ENCODE measurements at regions not wholly inside any gene's neighbourhood (a gene's known extent, or its start where the extent isn't known, plus 50 kb on each side); places are given as distances from the start of the nearest gene placed in this dataset.

DNA sequence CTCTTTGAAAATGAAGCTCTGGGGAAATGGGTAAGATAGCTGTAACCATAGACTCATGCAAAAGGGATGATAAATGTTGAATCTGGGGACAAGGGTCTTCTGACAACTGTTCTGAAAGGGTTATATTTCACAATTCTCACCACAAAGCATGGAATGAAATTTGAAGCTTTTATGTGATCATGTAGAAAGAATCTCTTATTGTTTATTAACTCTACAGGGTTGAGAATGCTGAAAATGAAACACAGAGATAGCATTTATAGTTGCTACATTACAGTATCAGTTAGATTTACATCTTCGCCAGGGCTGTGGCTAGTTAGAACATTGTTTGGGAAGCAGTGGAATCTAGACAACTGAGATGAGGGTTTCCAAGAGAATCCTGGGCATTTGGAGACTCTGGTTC lies 97.4 kb upstream of the LHCGR start:
- no peak for DNase-seq (ENCODE audit: low spot score)

DNA sequence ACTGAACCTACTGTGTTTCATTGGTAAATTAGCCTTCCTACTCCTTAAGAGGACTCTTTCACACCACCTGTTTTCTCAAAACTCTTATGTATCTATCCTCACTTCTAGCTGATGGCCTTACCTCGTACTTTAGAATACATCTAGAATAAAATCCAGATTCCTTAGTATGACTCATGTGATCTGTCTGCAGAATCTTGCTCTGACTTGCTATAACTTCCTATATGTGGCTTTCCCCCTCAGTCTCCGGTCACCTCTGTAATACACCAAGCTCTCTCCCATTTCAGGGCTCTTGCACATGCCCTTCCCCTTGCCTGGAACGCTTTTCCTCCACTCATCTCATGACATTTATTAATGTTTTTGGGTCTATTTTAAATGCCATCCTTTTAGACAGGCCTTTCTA lies 95.6 kb upstream of the LHCGR start:
- DNase-seq (ENCODE audit: low spot score) = no peak

DNA sequence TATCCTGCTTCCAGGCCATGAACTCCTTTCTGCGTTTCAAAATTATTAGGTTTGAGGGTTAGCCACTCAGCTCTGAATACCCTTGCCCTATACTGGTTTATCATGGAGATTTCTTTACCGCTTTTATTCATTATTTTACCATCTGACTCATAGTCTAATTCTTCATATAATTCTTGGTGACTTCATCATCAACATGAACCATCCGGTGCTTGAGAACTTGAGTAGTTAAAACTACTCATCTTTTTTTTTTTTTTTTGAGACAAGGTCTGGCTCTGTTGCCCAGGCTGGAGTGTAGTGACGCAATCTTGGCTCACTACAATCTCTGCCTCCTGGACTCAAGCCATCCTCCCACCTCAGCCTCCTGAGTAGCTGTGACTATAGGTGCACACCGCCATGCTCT lies 94.2 kb upstream of the LHCGR start:
- DNase-seq (ENCODE audit: low spot score) = peak; percentile 40

DNA sequence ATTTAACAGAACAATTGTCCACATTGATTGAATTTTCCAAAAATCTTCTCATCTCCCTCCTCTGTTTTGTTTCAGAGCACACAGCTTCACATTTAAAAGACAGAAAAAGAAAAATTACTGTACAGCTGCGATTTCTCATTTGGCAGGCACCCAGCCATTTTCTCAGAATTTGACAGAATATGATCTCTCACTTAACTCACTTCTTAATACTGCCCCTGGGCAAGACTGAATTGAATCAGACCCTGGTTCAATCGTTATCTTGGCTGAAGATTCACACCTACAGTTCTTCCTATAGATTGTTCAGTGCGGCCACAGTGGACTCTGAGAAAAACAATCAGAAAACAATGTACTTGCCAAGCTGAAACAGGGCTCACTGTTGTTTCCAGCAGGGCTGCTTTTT lies 90.2 kb upstream of the LHCGR start:
- DNase-seq (ENCODE audit: low spot score) = no peak

GRCh38 chr2:48844417-48845155 lies 89.1 kb upstream of the LHCGR start:
- no peak for DNase-seq (ENCODE audit: low spot score)

- DNase-seq (ENCODE audit: low spot score) = no peak
These were observed 85.6 kb upstream of the LHCGR start for GRCh38 chr2:48841126-48841525.

DNA sequence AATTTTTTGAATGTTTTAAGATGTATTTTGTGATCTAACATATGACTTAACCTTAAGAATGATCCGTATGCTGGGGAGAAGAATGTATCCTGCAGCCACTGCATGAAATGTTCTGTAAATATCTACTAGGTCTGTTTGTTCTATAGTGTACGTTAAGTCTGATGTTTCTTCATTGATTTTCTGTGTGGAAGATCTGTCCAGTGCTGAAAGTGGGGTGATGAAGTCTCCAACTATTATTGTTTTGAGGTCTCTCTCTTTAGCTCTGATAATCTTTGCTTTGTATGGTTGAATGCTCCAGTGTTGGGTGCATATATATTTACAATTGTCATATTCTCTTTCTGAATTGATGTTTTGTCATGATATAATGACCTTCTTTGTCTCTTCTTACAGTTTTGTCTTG lies 82.5 kb upstream of the LHCGR start:
- no peak for DNase-seq (ENCODE audit: low spot score)

GRCh38 chr2:48829569-48829968 lies 74.0 kb upstream of the LHCGR start:
- DNase-seq (ENCODE audit: low spot score) = no peak

- DNase-seq (ENCODE audit: low spot score) = no peak
These were observed 73.5 kb upstream of the LHCGR start for GRCh38 chr2:48829036-48829435.

GRCh38 chr2:48826986-48827385 lies 71.5 kb upstream of the LHCGR start:
- no peak for DNase-seq (ENCODE audit: low spot score)

DNA sequence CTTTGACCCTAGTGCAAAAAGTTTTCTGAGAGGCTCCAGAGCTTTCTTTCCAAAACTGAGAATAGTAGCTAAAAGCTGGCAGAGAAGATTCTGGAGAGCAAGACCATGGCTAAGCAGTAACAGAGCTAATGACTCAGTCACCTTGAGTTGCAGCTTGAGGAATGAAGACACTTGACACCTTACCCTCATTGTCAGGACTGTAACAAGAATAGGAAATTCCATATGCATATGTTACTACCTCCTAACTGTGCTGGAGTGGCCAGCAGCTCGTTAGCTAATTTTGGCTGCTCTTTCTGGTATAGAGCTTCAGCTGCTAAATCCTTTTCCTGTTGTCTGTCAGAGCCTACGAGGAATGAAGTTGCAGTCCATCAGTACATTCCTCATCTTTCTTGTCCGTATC lies 68.6 kb upstream of the LHCGR start:
- DNase-seq (ENCODE audit: low spot score) = no peak

GRCh38 chr2:48819206-48819735 lies 63.7 kb upstream of the LHCGR start:
- DNase-seq (ENCODE audit: low spot score) = no peak

DNA sequence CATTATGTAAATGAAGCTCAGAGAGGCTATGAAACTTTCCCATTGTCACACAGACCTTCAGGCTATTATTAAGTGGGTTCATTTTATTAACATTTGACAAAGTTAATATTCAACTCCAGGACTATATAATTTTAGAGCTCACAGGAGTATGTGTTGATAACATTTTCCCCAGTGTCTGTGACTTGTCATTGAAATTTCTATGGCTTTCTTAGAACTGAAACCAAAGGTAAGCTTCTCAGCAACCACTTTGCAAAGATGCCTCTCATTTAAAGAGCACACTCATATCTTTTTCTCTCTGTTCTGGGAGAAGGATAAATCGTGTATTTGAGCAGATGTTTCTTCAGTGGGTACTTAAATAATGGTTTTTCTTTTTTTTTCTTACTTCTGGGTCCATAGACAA lies 61.8 kb upstream of the LHCGR start:
- DNase-seq (ENCODE audit: low spot score) = no peak

DNA sequence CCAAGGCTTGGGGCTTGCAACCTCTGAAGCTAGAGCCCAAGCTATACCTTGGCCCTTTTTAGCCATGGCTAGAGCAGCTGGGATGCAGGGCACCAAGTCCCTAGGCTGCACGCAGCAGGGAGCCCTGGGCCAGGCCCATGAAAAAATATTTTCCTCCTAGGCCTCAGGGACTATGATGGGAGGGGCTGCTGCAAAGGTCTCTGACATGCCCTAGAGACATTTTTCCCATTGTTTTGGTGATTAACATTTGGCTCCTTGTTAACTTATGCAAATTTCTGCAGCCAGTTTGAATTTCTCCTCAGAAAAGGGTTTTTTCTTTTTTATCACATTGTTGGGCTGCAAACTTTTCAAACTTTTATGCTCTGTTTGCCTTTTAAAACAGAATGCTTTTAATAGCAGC lies 56.9 kb upstream of the LHCGR start:
- DNase-seq (ENCODE audit: low spot score) = no peak

DNA sequence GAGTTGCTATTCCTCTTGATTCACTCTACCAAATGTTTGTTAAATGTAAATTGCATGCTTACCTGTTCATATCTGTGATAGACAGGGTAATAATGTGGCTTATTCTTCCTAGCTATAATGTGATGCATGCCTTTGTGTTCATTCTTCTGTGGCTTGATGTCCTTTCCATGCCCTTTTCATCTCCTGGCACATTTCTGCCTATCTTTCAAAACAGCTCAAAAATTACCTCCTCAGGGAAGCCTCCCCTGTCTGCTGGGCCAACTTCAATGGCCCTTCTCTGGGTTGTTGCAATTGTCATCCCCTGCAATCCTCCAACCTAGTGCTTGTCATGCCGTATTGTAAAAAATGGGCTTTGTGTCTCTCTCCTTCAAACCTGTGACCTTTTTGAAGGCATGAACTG lies 52.8 kb upstream of the LHCGR start:
- DNase-seq (ENCODE audit: low spot score) = no peak

Data from RKO (cell line).